ENCODE measurements at regions not wholly inside any gene's neighbourhood (a gene's known extent, or its start where the extent isn't known, plus 50 kb on each side); places are given as distances from the start of the nearest gene placed in this dataset.
"Not testable (repeated sequence)": the region's sequence is repeated elsewhere in the genome, so short reads cannot be mapped to it uniquely, and the experiment has no call there.

- TF ChIP-seq ZFX (IDR thresholded peaks at IDR 0.05; ENCODE audit: borderline replicate concordance), result no peak
- TF ChIP-seq CTCF (IDR thresholded peaks at IDR 0.05), result no peak
- H3K27ac ChIP-seq, result peak overlapping the region; percentile 42
These were observed 271.1 kb upstream of the CDH19 start for GRCh38 chr18:66874812-66875474.

GRCh38 chr18:66874375-66874774 is 270.5 kb upstream of the CDH19 start:
- peak overlapping the region; percentile 42 for H3K27ac ChIP-seq
- TF ChIP-seq ZFX (IDR thresholded peaks at IDR 0.05; ENCODE audit: borderline replicate concordance), result no peak
- no peak for TF ChIP-seq CTCF (IDR thresholded peaks at IDR 0.05)

GRCh38 chr18:66873899-66874298 is 270.0 kb upstream of the CDH19 start:
- H3K27ac ChIP-seq, result no peak overlapping the region
- TF ChIP-seq ZFX (IDR thresholded peaks at IDR 0.05; ENCODE audit: borderline replicate concordance), result no peak
- no peak for TF ChIP-seq CTCF (IDR thresholded peaks at IDR 0.05)

- TF ChIP-seq CTCF (IDR thresholded peaks at IDR 0.05) (peak; percentile 75), ZFX (IDR thresholded peaks at IDR 0.05; ENCODE audit: borderline replicate concordance) (no peak)
- H3K27ac ChIP-seq, result no peak overlapping the region
These were observed 268.4 kb upstream of the CDH19 start for GRCh38 chr18:66872277-66872676.

- H3K27ac ChIP-seq, result no peak overlapping the region
- no peak for TF ChIP-seq ZFX (IDR thresholded peaks at IDR 0.05; ENCODE audit: borderline replicate concordance)
- TF ChIP-seq CTCF (IDR thresholded peaks at IDR 0.05), result no peak
These were observed 263.8 kb upstream of the CDH19 start for GRCh38 chr18:66867653-66868052.

GRCh38 chr18:66866427-66866940 is 262.6 kb upstream of the CDH19 start:
- H3K27ac ChIP-seq, result not testable (repeated sequence)

GRCh38 chr18:66838340-66838987 is 234.6 kb upstream of the CDH19 start:
- H3K27ac ChIP-seq, result no peak overlapping the region
- TF ChIP-seq CTCF (IDR thresholded peaks at IDR 0.05), result no peak
- TF ChIP-seq ZFX (IDR thresholded peaks at IDR 0.05; ENCODE audit: borderline replicate concordance), result no peak

Data from 22Rv1 (cell line).